Heart right ventricle (tissue), 16 donors: ENCODE measurements at regions not wholly inside any gene's neighbourhood (a gene's known extent, or its start where the extent isn't known, plus 50 kb on each side); places are given as distances from the start of the nearest gene placed in this dataset.
"Not testable (repeated sequence)": the region's sequence is repeated elsewhere in the genome, so short reads cannot be mapped to it uniquely, and the experiment has no call there.

ENCODE experiments used
- ATAC-seq, 8 donors: fragments of 200-7000 bp; cut with Tn5 transposase; one replicate each; pipeline ENCODE4 v1.9.1; 2020; ENCODE audit warnings: mild to moderate bottlenecking in 8 of 8, moderate library complexity in 8 of 8, moderate number of reproducible peaks in 1 of 8
- DNase-seq, 2 donors: peaks; one replicate each; pipeline ENCODE4 v3.0.0-alpha.2; 2020
- H3K27ac ChIP-seq, 10 donors: fragments of 200-600 bp; sonication (generic) in 2 of 10; one replicate each; pipeline versions ENCODE4 v1.5.0 to v1.8.0; 2020 to 2022; ENCODE audit warnings: mild to moderate bottlenecking in 3 of 10
- H3K27me3 ChIP-seq, 7 donors: fragments of 200-600 bp; one replicate each; pipeline ENCODE4 v1.8.0; 2021 to 2022; ENCODE audit warnings: mild to moderate bottlenecking in 2 of 7
- H3K36me3 ChIP-seq, 9 donors: fragments of 200-600 bp; sonication (generic) in 1 of 9; one replicate each; pipeline versions ENCODE4 v1.5.0 to v1.8.0; 2020 to 2022; ENCODE audit warnings: mild to moderate bottlenecking in 2 of 9
- H3K4me1 ChIP-seq, 9 donors: fragments of 200-600 bp; sonication (generic) in 1 of 9; one replicate each; pipeline versions ENCODE4 v1.5.0 to v1.8.0; 2020 to 2022; ENCODE audit warnings: mild to moderate bottlenecking in 4 of 9
- H3K4me3 ChIP-seq, 10 donors: fragments of 200-600 bp; sonication (generic) in 2 of 10; one replicate each; pipeline versions ENCODE4 v1.5.0 to v1.8.0; 2020 to 2022; ENCODE audit warnings: mild to moderate bottlenecking in 7 of 10, moderate library complexity in 2 of 10
- H3K9me3 ChIP-seq, 11 donors: fragments of 200-600 bp in 10 of 11; sonication (generic) in 2 of 11; one replicate each; pipeline versions ENCODE4 v1.5.0 to v1.8.0; 2013 to 2022; ENCODE audit warnings: mild to moderate bottlenecking in 2 of 11, control low read depth in 1 of 11, moderate library complexity in 1 of 11
- WGBS, 2 donors: extraction: QIAGEN DNeasy Blood & Tissue Kit; methylation state at CpG; one replicate each; pipeline ENCODE4 v1.1.7; 2013; ENCODE audit warnings: inconsistent platforms in 1 of 2; 5-methylcytosine and 5-hydroxymethylcytosine counted together
- intact Hi-C, 10 donors: fragments of 100-400 bp; cut with DNase I; formaldehyde crosslinking; loops; one replicate each; pipeline versions ENCODE4 v1.11.1 to v1.14.2; 2022
- TF ChIP-seq, protein P1 (sequence below), 9 donors: fragments of 200-600 bp; sonication (generic) in 2 of 9; IDR thresholded peaks; one replicate each; pipeline versions ENCODE4 v1.5.0 to v1.8.0; 2021 to 2022; ENCODE audit warnings: antibody characterized with exemption in 9 of 9, mild to moderate bottlenecking in 5 of 9, moderate library complexity in 1 of 9
- donor health status: Arrhythmogenic right ventricular cardiomyopathy.
- donor health status: ischemic (EF 13 %, LVEDD 7.1; RV severe dilation, severe dysfunction).
- donor health status: healthy with polysubstance abuse.
- donor health status: DM: no; HTN: yes; CAD: no.
- donor health status: DM: no; HTN: no; CAD: no.
- donor health status: ischemic (EF 25% LVEDD 6.9; RV normal size, moderate dysfunction).
- donor health status: ischemic (EF 25% LVEDD 5.7; RV mildly dilated, moderate dysfunction).
- donor health status: healthy.
- donor health status: DM: yes; HTN: yes; CAD: no.
- donor health status: Ischemic cardiomyopathy.
- donor health status: ischemic (EF 35%, LVEDD 5.7; RV mildly dilated, moderate dysfunction).
- donor health status: nonischemic (EF 11% LVEDD 7.7; RV severe dilation, severe dysfunction).
- donor health status: DM: yes; HTN: yes; CAD: no.
- donor health status: PGD.
- donor health status: ischemic (EF 29% LVEDD 5.4; RV normal size, mild dysfunction).
- donor health status: nonischemic (EF 23%, LVEDD 6.1; RV moderate dilation, normal function).

DNA sequence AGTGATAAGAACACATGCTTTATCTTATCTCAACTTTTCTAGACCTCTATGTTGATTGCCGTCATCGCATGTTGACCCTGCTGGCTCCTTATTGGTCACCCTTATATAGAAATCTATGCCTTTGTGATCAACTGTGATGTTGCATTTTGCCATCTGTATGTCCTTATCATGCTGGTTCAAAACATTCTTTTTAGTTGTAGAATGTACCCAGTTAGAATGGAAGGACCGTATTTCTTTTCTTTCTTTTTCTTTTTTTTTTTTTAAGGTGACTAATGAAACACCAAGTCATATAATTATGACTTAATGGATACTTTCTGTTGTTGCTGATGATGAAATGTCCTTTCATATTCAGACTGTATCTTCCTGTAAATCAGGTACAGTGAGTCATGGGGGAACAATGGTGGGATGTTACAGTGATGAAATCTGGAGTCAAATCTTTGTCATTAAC is 145.9 kb upstream of the CITED2 start:
- peak overlapping the region in 1 of 10 donors; percentile 17 for H3K27ac ChIP-seq
- H3K36me3 ChIP-seq, result no peaks in the 10 kb centered on the region
- intact Hi-C loops, result no loop called here
- H3K4me1 ChIP-seq, result peaks cover 0 to 19% (median 0%) of the 10 kb centered on the region in 9 donors
- TF ChIP-seq, protein P1, sequence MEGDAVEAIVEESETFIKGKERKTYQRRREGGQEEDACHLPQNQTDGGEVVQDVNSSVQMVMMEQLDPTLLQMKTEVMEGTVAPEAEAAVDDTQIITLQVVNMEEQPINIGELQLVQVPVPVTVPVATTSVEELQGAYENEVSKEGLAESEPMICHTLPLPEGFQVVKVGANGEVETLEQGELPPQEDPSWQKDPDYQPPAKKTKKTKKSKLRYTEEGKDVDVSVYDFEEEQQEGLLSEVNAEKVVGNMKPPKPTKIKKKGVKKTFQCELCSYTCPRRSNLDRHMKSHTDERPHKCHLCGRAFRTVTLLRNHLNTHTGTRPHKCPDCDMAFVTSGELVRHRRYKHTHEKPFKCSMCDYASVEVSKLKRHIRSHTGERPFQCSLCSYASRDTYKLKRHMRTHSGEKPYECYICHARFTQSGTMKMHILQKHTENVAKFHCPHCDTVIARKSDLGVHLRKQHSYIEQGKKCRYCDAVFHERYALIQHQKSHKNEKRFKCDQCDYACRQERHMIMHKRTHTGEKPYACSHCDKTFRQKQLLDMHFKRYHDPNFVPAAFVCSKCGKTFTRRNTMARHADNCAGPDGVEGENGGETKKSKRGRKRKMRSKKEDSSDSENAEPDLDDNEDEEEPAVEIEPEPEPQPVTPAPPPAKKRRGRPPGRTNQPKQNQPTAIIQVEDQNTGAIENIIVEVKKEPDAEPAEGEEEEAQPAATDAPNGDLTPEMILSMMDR (IDR thresholded peaks at IDR 0.05), result no peak
- DNase-seq (no peak), ATAC-seq (no peak)
- H3K9me3 ChIP-seq, result no peaks in the 10 kb centered on the region
- H3K4me3 ChIP-seq, result no peak overlapping the region
- no peaks in the 10 kb centered on the region for H3K27me3 ChIP-seq
- WGBS, 2 donors, result 65 to 69% methylated on average over 3 of the region's 3 CpGs

DNA sequence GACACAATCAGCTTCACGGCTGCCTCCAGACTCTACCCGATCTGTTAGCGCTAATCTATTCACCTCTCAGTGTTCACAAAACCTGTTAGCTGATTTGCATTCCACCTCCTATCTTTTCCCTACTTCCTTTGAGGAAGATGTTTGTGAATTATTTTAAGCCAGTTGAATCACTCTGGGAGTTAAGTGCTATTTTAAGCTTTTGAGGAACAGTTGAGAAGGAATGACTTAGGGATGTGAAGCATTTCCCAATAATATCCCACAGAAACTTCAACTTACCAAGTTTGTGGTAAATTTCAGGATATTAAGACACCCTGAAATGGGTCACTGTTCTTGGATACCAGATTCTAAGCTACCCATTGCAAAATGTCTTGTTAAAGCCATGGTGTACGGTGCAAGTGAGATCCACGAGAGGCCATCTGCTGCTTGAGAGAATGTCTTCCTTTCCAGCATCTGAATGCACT is 145.2 kb upstream of the CITED2 start:
- ATAC-seq, result peak in 3 of 8 donors; percentile 48 to 56 (median 48)
- 49 to 56% methylated on average over 5 of the region's 5 CpGs for WGBS, 2 donors
- TF ChIP-seq, protein P1 (IDR thresholded peaks at IDR 0.05), result no peak
- H3K4me3 ChIP-seq, result no peak overlapping the region
- H3K4me1 ChIP-seq, result peaks cover 0 to 19% (median 0%) of the 10 kb centered on the region in 9 donors
- intact Hi-C loops, result loop anchor here in 1 of 10 donors (10.0 kb wide), 1 partner anchor 145 kb away; the partner anchor contains the start of gene CITED2
- no peaks in the 10 kb centered on the region for H3K36me3 ChIP-seq
- H3K27ac ChIP-seq, result peak overlapping the region in 2 of 10 donors; percentile 8 to 17
- H3K9me3 ChIP-seq, result no peaks in the 10 kb centered on the region
- H3K27me3 ChIP-seq, result no peaks in the 10 kb centered on the region
- DNase-seq, result no peak

DNA sequence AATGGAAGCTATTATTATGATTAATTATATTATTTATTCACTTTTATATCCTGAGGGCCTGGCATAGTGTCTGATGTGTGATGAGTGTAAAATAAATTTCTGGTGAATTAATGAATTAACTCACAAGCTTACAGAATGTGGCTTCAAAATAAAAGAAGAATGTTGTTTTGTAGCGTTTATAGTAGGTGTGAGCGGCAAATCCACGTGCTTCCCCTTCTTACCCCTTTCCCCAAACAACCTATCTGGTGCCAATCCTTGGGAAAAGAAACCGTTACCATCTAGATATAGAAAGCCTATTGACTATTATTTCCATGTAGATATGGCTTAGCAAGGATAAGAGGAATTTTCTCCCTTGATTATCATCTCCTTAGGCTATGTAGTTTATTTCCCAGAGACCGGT is 144.6 kb upstream of the CITED2 start:
- Histone ChIP-seq H3K4me1 (peaks cover 0 to 19% (median 0%) of the 10 kb centered on the region in 9 donors), H3K27ac (no peak overlapping the region), H3K4me3 (no peak overlapping the region), H3K36me3 (no peaks in the 10 kb centered on the region), H3K9me3 (no peaks in the 10 kb centered on the region), H3K27me3 (no peaks in the 10 kb centered on the region)
- WGBS, 2 donors, result 79 to 80% methylated on average over 5 of the region's 5 CpGs
- DNase-seq (no peak), ATAC-seq (no peak)
- TF ChIP-seq, protein P1 (IDR thresholded peaks at IDR 0.05), result no peak
- intact Hi-C loops, result loop anchor here in 1 of 10 donors (10.0 kb wide), 1 partner anchor 144 kb away; the partner anchor contains the start of gene CITED2

DNA sequence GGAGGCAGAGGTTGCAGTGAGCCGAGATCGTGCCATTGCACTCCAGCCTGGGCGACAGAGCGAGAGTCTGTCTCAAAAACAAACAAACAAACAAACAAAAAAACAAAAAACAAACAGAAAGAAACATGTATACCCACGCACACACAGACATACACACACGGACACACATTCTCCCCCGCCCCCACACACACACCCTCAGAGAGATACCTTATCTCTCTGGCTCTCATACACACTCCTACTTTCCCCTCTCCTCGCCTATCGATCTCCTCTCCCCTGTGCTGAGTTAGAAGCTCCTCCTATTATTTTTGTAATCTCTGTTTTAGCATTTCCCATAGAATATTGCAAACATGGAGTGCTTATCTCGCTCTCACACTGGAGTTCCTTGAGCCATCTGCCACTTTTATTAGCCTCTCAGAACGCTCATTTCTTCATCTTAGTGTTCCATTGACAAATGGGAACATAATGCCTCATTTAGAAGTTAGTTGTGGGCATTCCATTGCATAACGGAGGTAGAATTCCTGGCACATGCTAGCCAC is 144.2 kb upstream of the CITED2 start:
- intact Hi-C loops, result loop anchor here in 1 of 10 donors (10.0 kb wide), 1 partner anchor 144 kb away; the partner anchor contains the start of gene CITED2

DNA sequence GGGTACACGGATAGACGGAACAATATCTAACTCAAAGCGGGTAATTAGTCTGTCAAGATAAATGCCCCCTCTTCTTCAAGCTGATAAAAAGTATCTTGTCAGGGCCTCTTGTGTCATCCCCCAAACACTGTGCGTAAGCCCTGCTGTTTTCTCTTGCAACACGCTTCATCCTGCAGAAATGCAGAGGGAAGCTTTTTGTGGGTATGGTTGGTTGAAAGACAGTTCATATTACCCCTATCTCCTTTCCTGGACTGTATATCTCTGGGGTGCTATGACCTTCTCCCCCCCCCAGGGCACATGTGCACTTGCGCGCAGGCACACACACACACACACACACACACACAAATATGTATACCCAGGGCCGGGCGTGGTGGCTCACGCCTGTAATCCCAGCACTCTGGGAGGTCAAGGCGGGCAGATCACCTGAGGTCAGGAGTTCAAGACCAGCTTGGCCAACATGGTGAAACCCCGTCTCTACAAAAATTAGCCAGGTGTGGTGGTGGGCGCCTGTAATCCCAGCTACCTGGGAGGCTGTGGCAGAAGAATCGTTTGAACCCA is 143.6 kb upstream of the CITED2 start:
- not testable (repeated sequence) for ATAC-seq, DNase-seq

More for the DNA sequence above, 144.2 kb upstream of the CITED2 start:
- TF ChIP-seq, protein P1 (IDR thresholded peaks at IDR 0.05), result no peak
- ATAC-seq, result no peak
- DNase-seq, result no peak
- 88% methylated on average over 12 of the region's 12 CpGs for WGBS, 2 donors
- Histone ChIP-seq H3K27me3 (no peaks in the 10 kb centered on the region), H3K9me3 (no peaks in the 10 kb centered on the region), H3K36me3 (no peaks in the 10 kb centered on the region), H3K27ac (no peak overlapping the region), H3K4me1 (peaks cover 0 to 19% (median 0%) of the 10 kb centered on the region in 9 donors), H3K4me3 (no peak overlapping the region)

More for the DNA sequence above, 143.6 kb upstream of the CITED2 start:
- not testable (repeated sequence) for H3K27ac ChIP-seq, H3K9me3 ChIP-seq, H3K4me3 ChIP-seq, H3K36me3 ChIP-seq, H3K27me3 ChIP-seq
- peaks cover 0 to 19% (median 0%) of the 10 kb centered on the region in 9 donors for H3K4me1 ChIP-seq
- 85 to 92% methylated on average over 14 of the region's 14 CpGs for WGBS, 2 donors
- intact Hi-C loops, result loop anchor here in 1 of 10 donors (10.0 kb wide), 1 partner anchor 143 kb away; the partner anchor contains the start of gene CITED2
